NCI-H510A (cell line): ENCODE measurements at regions not wholly inside any gene's neighbourhood (a gene's known extent, or its start where the extent isn't known, plus 50 kb on each side); places are given as distances from the start of the nearest gene placed in this dataset.
"Not testable (repeated sequence)": the region's sequence is repeated elsewhere in the genome, so short reads cannot be mapped to it uniquely, and the experiment has no call there.

Experiments
- DNase-seq: peaks from one replicate; lab custom pipeline; 2025; lab: John Stamatoyannopoulos, UW

- not testable (repeated sequence) for DNase-seq
Measured at GRCh38 chr5:117304512-117305107, 730.0 kb upstream of the SEMA6A start.

- DNase-seq: no peak
Measured at GRCh38 chr5:117302949-117303348, 728.3 kb upstream of the SEMA6A start.

GRCh38 chr5:117302473-117302872 is 727.9 kb upstream of the SEMA6A start:
- DNase-seq: no peak

GRCh38 chr5:117299936-117300328 is 725.3 kb upstream of the SEMA6A start:
- no peak for DNase-seq

GRCh38 chr5:117299224-117299935 is 724.8 kb upstream of the SEMA6A start:
- no peak for DNase-seq

- no peak for DNase-seq
Measured at GRCh38 chr5:117296872-117297271, 722.2 kb upstream of the SEMA6A start.

GRCh38 chr5:117295941-117296340 is 721.3 kb upstream of the SEMA6A start:
- no peak for DNase-seq

- no peak for DNase-seq
Measured at GRCh38 chr5:117286813-117287212, 712.2 kb upstream of the SEMA6A start.

- no peak for DNase-seq
Measured at GRCh38 chr5:117271656-117272055, 697.0 kb upstream of the SEMA6A start.

- DNase-seq: no peak
Measured at GRCh38 chr5:117266280-117266679, 691.7 kb upstream of the SEMA6A start.

- no peak for DNase-seq
Measured at GRCh38 chr5:117263231-117263630, 688.6 kb upstream of the SEMA6A start.

GRCh38 chr5:117262572-117263131 is 688.0 kb upstream of the SEMA6A start:
- DNase-seq: no peak

- no peak for DNase-seq
Measured at GRCh38 chr5:117261948-117262571, 687.4 kb upstream of the SEMA6A start.

- DNase-seq: no peak
Measured at GRCh38 chr5:117255211-117256027, 680.8 kb upstream of the SEMA6A start.

GRCh38 chr5:117252566-117252965 is 677.9 kb upstream of the SEMA6A start:
- no peak for DNase-seq

- no peak for DNase-seq
Measured at GRCh38 chr5:117249086-117249815, 674.6 kb upstream of the SEMA6A start.

GRCh38 chr5:117246424-117246823 is 671.8 kb upstream of the SEMA6A start:
- no peak for DNase-seq

- DNase-seq: no peak
Measured at GRCh38 chr5:117245130-117245529, 670.5 kb upstream of the SEMA6A start.

GRCh38 chr5:117242028-117242427 is 667.4 kb upstream of the SEMA6A start:
- no peak for DNase-seq

- DNase-seq: no peak
Measured at GRCh38 chr5:117236941-117237340, 662.3 kb upstream of the SEMA6A start.

GRCh38 chr5:117235786-117236185 is 661.2 kb upstream of the SEMA6A start:
- no peak for DNase-seq

GRCh38 chr5:117230375-117230774 is 655.8 kb upstream of the SEMA6A start:
- no peak for DNase-seq
